ENCODE measurements at regions not wholly inside any gene's neighbourhood (a gene's known extent, or its start where the extent isn't known, plus 50 kb on each side); places are given as distances from the start of the nearest gene placed in this dataset.

DNA sequence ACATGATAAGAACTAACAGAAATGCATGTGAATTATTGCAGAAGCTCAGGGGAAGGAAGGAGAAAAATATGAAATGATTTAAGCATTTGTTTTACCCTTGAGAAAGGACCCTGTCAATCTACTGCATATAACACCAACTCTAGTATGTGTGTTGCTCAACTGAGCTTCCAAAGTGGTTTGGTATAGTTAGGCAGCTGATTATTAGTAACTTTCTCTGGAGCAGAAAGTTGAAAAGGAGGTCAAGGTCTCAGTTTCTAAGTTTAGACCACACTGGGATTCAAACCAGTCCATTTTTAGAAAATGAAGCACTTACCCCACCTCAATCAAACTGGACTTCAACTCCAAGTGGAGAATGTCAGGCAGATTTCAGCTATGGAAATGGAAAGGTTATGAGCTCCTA, 123.3 kb upstream of the CDC42EP3 start (continued):
- TF ChIP-seq REST (IDR thresholded peaks at IDR 0.05; ENCODE audit: low read depth) = no peak
- TF ChIP-seq SP1 (IDR thresholded peaks at IDR 0.05; ENCODE audit: low read depth) = no peak
- TF ChIP-seq, protein P1, sequence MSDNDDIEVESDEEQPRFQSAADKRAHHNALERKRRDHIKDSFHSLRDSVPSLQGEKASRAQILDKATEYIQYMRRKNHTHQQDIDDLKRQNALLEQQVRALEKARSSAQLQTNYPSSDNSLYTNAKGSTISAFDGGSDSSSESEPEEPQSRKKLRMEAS (IDR thresholded peaks at IDR 0.05) = no peak

DNA sequence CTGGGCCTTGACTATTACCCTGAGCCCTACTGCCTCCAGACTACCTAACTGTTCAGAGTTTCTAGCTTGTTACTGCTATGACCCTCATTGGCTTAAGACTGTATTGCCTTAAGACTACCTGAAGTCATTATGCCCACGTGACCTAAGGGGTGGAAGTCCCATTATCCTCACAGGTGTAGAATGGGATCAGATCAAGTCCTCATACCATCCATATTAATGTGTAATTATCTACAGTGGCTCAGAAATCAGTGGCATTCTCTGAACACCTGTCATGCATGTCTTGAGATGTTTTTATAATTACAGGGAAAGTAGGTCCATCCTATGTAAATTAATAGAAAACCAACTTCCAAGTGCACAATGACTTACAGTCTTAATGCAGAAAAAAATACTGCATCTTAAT, 124.0 kb upstream of the CDC42EP3 start:
- Histone ChIP-seq H3K36me3 (ENCODE audit: control insufficient read depth in 1 of 2, insufficient read depth in 2 of 2, low read length in 2 of 2) (no peaks in the 10 kb centered on the region), H3K9me3 (ENCODE audit: control insufficient read depth in 1 of 2, insufficient read depth in 1 of 2, low read depth in 1 of 2, low read length in 2 of 2) (no peaks in the 10 kb centered on the region), H4K20me1 (ENCODE audit: insufficient read depth) (no peaks in the 10 kb centered on the region), H3K9ac (ENCODE audit: low read length) (no peak overlapping the region), H2AFZ (ENCODE audit: low read depth, low read length, poor library complexity, severe bottlenecking) (no peak overlapping the region), H3K27me3 (ENCODE audit: insufficient read depth, low read length) (no peaks in the 10 kb centered on the region), H3K9me2 (ENCODE audit: insufficient read depth) (no peaks in the 10 kb centered on the region), H3K4me2 (ENCODE audit: low read length) (no peak overlapping the region), H3K27ac (ENCODE audit: low read depth, low read length) (no peak overlapping the region), H3K4me3 (replicated peaks in 1 of 2; ENCODE audit: low read depth in 1 of 2, low read length in 2 of 2) (no peak overlapping the region), H3K79me2 (ENCODE audit: insufficient read depth, low read length) (no peaks in the 10 kb centered on the region), H3K4me1 (ENCODE audit: control insufficient read depth in 1 of 2, insufficient read depth in 2 of 2, low read length in 2 of 2) (no peaks in the 10 kb centered on the region)
- RAD21 ChIA-PET (ENCODE audit: low non-redundant PET in 1 of 2, low total read pairs in 2 of 2, uncharacterized antibody in 2 of 2, unreplicated experiment in 2 of 2) = interaction anchor here in 1 of 2 experiments (0.6 kb wide), 1 partner anchor 15 kb away, joined by 3 read pairs; no protein-coding TSS in a partner anchor
- no TSS peak for BruUV-seq (replicated peaks)
- POLR2A ChIA-PET = no interaction called here
- ATAC-seq (no peak), DNase-seq (ENCODE audit: low read depth, low spot score) (no peak)
- intact Hi-C loops (cut with micrococcal nuclease) = no loop called here
- TF ChIP-seq CBX3 (IDR thresholded peaks at IDR 0.05; ENCODE audit: low read depth) = no peak
- no peak for TF ChIP-seq CEBPB (IDR thresholded peaks at IDR 0.05; ENCODE audit: low read depth)
- TF ChIP-seq ZNF274 (IDR thresholded peaks at IDR 0.05; ENCODE audit: low read depth, low read length) = no peak
- no peak for TF ChIP-seq EZH2phosphoT487 (IDR thresholded peaks at IDR 0.05; ENCODE audit: borderline replicate concordance)
- TF ChIP-seq ELF1 (IDR thresholded peaks at IDR 0.05; ENCODE audit: borderline replicate concordance, low read depth) = no peak
- TF ChIP-seq, protein P2, sequence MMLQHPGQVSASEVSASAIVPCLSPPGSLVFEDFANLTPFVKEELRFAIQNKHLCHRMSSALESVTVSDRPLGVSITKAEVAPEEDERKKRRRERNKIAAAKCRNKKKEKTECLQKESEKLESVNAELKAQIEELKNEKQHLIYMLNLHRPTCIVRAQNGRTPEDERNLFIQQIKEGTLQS (IDR thresholded peaks at IDR 0.05) = no peak
- TF ChIP-seq SP1 (IDR thresholded peaks at IDR 0.05; ENCODE audit: low read depth) = no peak
- TF ChIP-seq YY1 (IDR thresholded peaks at IDR 0.05; ENCODE audit: extremely low read depth, insufficient replicate concordance, low read depth, low read length) = no peak
- TF ChIP-seq JUND (IDR thresholded peaks at IDR 0.05) = no peak
- CTCF ChIA-PET = interaction anchor here (1.2 kb wide), 1 partner anchor 11 kb away, joined by 3 read pairs; no protein-coding TSS in a partner anchor

All from HCT116 (cell line).